Stimulated activated CD8-positive, alpha-beta memory T cell treated with anti-CD3 and anti-CD28 coated beads, Interleukin-7, amount 100 ng/mL, for 24 hours (primary cell): ENCODE measurements at regions not wholly inside any gene's neighbourhood (a gene's known extent, or its start where the extent isn't known, plus 50 kb on each side); places are given as distances from the start of the nearest gene placed in this dataset.

Experiments used
- DNase-seq: peaks from one replicate; pipeline ENCODE4 v3.0.0-alpha.2; 2020; ENCODE audit warnings: low read depth

- no peak for DNase-seq
Measured at GRCh38 chr21:39124681-39125251, 58.5 kb downstream of the PSMG1 start.

GRCh38 chr21:39123375-39123774 lies 59.9 kb downstream of the PSMG1 start:
- no peak for DNase-seq

GRCh38 chr21:39121600-39122355 lies 61.5 kb downstream of the PSMG1 start:
- no peak for DNase-seq

GRCh38 chr21:39120876-39121599 lies 62.2 kb downstream of the PSMG1 start:
- no peak for DNase-seq

GRCh38 chr21:39119891-39120290 lies 63.4 kb downstream of the PSMG1 start:
- no peak for DNase-seq

GRCh38 chr21:39118604-39119215 lies 64.5 kb downstream of the PSMG1 start:
- no peak for DNase-seq

DNA sequence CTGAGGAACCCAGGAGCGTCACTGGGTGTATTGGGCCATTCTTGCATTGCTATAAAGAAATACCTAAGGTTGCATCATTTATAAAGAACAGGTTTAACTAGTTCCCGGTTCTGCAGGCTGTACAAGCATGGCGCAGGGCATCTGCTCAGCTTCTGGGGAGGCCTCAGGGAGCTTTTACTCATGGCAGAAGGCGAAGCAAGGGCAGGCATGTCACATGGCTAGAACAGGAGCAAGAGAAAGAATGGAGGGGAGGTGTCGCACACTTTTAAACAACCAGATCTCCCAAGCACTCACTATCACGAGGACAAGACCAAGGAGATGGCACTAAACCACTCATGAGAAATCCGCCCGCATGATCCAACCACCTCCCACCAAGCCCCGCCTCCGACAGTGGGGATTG lies 65.2 kb downstream of the PSMG1 start:
- DNase-seq, result no peak

GRCh38 chr21:39117440-39117970 lies 65.7 kb downstream of the PSMG1 start:
- DNase-seq, result no peak

- no peak for DNase-seq
Measured at GRCh38 chr21:39116761-39117439, 66.4 kb downstream of the PSMG1 start.

DNA sequence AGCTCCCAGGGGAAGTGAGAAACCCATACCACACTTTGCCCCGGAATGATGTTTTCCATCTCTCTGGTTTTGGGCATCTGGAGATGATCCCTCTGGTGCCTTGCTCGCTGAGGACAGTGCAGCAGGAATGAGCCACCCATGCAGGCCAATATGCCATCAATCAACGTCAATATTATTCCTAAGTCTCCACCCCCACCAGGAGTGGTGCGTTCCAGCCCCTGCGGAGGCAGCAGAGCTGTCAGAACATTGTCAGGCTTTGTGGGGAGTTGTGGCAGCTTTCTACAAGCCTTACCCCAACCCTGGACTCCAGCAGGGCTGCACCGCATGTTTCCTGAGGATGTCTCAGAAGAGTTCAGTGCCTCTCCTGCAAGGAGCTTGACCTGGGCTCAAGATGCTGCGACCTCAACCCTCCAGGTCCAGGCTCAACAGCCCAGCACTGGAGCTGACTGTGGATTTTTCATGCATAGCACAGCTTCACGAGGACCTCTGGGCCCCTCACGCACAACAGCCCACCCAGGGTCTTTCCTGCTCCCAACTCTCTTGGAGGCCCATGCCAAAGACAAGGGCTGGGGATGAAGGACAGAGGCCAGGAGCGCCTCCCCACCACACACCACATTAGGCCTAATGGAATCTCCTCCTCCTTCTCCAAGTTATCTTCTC lies 67.5 kb downstream of the PSMG1 start:
- no peak for DNase-seq

DNA sequence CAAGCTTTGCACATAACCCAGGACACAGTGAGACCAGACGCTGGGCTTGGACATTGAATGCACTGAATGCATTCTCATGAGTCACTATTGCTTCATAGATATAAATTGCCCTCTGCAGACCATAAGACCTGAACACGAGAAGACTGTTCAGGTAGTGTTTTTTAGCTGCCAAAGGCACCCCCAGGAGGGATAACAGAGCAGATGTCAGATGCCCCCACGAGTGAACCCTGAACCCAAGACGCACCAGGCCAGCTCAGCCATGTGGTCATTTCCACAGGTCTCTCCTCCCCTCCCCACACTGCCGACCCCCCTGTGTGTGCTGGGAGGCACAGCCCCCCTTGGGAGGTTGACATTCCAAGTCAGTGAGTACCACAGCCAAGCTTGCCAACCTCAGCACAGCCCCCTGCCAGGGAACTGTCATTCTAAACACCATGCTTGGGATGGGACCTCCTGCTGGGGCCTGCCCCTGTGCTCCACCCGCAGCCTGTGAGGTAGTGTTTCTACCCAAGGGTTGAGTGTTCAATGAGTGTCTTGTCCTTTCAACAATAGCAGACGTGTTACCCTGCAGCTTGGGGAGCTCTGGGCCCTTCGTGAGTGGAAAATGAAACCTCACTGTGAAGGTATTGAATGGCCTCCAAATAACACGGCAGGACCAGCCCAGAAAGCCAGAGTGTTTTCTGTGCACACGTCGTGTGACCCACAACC lies 68.2 kb downstream of the PSMG1 start:
- no peak for DNase-seq

DNA sequence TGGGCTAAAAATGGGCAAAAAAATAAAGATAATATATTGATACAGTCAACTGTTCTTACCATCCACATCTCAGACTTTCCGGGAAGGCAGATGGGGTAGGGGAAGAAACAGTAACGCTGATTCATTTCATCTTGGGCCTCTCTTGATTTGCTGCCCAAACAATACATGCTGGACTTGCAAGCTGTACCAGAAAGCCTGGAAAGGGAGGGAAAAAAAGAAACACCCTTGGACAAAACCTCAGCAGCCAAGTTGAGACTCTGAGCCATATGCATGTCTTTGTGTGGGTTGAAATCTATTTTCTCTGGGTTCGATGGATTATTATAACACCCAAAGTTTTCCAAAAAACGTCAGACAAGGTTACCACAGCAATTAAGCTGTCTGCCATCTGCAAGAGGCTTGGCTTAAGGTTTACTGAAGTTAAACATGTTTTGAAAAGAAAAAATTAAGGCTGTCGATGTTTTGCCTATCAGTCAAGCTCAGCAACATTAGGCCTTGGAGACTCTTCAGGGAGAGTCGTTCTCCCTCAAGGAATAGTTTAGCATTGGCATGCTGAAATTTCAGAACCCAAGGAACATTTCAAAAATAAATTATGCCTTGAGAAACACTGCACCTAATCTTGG lies 71.2 kb downstream of the PSMG1 start:
- no peak for DNase-seq

GRCh38 chr21:39110431-39110830 lies 72.8 kb downstream of the PSMG1 start:
- DNase-seq, result no peak

DNA sequence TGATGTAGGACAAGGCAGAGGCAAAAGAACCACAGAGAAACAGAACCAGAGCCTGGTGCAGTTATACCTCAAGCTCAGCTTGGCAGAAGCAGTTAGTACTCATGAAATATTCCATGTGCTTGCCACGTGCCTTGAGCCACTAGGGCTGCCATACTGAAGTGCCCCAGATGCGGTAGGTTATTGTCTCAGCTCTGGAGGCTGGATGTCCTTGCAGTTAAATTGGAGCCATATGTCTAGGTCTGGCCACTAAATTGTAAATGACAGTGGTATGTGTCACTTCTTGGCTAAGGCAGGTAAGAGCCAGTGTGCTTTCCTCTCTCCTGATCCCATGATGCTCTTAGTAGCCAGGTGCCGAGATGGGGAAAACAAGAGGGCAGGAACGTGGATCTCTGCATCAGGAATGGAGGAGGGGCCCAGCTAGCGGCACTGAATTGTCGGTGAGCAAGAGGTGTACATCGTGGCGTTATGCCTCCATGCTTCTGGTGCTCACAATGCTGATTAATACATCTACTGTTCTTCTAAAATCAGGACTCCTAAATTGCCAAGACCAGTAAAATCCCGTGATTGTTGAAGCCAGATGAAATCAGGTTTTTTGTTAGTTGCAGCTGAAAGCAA lies 73.5 kb downstream of the PSMG1 start:
- DNase-seq, result no peak

GRCh38 chr21:39109163-39109530 lies 74.1 kb downstream of the PSMG1 start:
- no peak for DNase-seq

- DNase-seq, result no peak
Measured at GRCh38 chr21:39108291-39109162, 74.7 kb downstream of the PSMG1 start.

- no peak for DNase-seq
Measured at GRCh38 chr21:39107739-39108138, 75.5 kb downstream of the PSMG1 start.

- DNase-seq, result no peak
Measured at GRCh38 chr21:39106881-39107462, 76.3 kb downstream of the PSMG1 start.

DNA sequence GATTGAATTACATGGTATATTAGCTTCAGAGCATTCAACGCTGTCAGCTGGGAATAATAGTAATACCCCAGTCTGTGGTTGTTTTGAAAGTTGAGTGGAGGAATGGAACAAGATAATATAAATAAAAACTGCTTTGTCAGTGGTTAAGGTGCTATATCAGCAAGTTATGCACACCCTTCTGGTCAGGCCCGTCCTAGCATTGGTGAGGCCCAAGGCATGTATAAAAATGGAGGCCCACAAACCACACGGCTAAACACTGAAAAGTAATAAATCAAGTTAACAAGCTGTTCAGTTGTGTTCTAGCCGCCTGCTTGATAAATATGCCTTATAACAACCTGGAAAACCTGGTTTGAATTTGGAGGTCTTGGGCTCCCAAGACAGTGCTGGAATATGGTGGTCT lies 77.4 kb downstream of the PSMG1 start:
- DNase-seq, result no peak
